GM21786 (cell line): ENCODE measurements at regions not wholly inside any gene's neighbourhood (a gene's known extent, or its start where the extent isn't known, plus 50 kb on each side); places are given as distances from the start of the nearest gene placed in this dataset.

ENCODE experiments used
- ATAC-seq: cut with Tn5 transposase; IDR thresholded peaks from one replicate; pipeline ENCODE4 v1.9.1; 2021; ENCODE audit not compliant: unreplicated experiment

DNA sequence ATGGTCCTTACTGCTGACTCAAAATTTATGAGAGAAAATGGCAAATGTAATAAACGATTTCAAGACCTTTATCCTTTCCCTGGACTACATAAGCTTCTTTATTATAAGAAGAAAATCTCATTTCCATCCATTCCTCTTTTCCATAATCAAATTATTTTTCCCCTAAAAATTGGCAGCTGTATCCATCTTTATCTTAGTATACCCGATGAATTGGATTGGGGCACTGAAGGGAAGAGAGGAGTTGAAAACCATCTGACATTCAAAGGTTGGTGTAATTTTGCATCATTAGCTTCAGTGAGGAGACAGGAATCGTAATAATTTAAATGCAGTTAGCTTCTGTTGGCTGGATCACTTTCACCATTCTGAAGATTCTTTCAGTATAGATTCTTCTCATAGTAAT is 574.1 kb downstream of the XIRP2 start:
- ATAC-seq = no peak

DNA sequence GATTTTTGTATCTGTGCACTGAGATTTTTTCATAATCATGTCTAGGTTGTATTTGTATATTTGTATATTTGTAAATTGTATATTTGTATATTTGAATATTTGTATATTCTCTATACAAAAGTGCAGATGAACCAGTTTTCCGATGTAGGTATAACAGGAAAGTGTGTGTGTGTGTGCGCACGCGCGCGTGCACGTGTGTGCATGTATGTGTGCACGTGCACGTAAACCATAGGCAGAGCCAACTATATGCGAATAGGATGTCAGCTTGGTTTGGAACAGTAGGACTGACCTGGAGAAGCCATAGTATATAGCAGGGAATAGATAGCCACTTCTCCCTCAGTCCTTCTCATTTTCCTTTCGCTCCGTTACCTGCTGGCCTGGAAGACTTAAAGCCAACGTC is 565.8 kb downstream of the XIRP2 start:
- ATAC-seq = no peak

DNA sequence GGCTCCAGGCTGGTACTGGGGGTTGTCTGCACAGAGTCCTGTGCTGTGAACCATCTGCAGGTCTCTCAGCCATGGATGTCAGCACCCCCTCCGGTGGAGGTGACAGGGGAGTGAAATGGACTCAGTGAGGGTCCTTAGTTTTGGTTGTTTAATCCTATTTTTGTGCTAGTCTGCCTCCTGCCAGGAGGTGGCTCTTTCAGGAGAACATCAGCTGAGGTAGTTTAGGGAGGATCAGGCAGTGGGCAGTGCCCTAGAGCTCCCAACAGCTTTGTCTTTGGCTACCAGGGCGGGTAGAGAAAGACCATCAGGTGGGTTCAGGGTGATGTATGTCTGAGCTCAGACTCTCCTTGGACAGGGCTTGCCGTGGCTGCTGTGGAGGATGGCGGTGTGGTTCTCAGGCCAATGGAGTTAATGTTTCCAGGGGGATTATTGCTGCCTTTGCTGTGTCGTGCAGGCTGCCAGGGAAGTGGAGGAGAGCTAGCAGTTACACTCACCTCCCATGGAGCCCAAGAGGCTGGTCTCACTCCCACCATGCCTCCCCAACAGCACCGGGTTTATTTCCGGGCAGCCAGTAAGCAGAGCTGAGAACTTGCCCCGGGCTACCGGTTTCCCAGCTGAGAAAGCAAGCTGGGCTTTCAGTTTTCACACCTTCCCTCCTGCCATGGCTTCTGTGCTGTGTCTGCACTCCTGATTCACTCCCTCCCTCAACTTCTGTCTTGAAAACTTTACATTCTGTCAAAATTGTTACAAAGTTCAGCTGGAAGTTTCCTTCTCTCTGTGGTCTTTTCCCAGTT is 563.4 kb downstream of the XIRP2 start:
- ATAC-seq = no peak

DNA sequence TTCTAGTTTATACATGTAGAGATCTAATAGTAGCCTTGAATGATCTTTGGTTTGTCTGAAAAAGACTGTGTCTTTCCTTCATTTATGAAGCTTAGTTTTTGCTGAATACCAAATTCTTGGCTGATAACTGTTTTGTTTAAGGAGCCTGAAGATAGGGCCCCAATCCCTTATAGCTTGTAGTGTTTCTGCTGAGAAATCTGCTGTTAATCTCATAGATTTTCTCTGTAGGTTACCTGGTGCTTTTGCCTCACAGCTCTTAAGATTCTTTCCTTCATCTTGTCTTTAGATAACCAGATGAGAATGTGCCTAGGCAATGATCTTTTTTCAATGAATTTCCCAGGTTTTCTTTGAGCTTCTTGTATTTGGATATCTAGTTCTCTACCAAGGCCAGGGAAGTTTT is 562.1 kb downstream of the XIRP2 start:
- no peak for ATAC-seq

DNA sequence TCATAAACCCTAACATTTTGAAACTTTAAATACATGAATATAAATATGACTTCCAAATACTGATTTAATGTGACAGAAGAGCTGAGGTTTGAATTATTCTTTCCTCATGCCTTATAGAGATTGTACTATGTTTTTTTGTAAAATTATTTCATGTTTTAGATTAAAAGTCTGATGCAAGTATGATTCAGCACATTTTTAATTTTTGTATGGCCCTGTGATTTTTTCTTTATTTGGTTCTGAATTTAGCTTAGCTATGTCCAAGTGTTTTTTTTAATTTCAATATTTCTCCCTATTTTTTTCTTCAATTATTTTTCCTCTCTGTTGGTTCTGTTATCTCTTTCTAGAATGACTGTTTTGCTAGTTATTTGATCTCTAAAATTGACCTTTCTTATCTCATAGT is 552.1 kb downstream of the XIRP2 start:
- ATAC-seq = no peak

DNA sequence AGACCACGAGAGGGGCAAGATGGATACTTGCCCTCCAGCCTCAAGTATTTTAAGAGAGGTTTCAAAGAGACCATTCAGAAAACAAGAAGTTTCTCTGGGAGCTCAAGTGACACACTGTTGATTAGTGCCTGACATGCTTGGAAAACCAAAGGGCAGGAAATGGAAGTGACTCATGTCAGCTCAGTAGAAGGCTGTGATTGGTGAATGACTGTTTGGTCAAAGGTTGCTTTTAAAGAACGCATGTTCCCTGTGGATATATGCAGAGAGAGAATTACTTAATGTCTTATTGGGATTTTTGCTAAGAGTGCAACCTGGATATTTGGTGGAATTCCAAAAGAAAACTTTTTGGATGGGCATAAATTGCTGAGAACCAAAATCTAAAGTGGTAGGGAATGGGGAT is 549.9 kb downstream of the XIRP2 start:
- ATAC-seq = no peak

DNA sequence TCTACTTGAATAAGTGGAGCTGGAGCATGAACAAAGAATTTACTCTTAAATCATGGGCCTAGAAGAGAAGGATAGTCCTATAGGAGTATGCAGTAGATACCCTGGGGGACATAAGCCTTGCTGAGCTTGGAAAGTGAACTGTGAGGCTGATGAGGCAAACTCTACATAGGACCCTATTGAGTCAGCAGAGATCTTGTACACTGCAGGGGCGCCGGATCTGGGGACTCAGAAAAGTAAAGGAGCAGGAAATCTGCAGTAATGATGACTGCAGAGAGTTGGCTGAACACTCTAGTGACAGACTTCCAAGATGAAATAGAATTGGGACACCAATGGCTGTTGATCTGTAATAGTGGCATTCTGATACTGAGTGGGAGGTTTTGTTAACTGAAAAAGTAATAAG is 543.7 kb downstream of the XIRP2 start:
- ATAC-seq = no peak

DNA sequence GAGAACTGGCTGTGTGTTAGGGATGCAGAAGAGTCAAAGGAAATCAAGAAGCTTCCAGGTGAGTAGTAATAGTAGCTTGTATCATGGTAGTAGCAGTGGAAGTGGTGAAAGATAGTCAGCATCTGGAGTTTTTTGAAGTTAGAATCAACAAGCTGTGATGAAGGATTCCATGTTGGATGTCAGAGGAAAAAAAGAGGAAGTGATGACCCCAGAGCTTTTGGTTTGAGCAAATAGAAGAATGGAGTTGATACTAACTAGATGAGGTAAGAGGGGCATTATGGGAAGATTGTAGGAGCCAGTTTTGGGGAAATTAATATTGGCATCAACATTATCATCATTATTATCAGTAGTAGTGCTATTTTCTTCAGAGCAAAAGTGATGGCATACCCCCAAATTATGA is 542.2 kb downstream of the XIRP2 start:
- ATAC-seq = no peak

DNA sequence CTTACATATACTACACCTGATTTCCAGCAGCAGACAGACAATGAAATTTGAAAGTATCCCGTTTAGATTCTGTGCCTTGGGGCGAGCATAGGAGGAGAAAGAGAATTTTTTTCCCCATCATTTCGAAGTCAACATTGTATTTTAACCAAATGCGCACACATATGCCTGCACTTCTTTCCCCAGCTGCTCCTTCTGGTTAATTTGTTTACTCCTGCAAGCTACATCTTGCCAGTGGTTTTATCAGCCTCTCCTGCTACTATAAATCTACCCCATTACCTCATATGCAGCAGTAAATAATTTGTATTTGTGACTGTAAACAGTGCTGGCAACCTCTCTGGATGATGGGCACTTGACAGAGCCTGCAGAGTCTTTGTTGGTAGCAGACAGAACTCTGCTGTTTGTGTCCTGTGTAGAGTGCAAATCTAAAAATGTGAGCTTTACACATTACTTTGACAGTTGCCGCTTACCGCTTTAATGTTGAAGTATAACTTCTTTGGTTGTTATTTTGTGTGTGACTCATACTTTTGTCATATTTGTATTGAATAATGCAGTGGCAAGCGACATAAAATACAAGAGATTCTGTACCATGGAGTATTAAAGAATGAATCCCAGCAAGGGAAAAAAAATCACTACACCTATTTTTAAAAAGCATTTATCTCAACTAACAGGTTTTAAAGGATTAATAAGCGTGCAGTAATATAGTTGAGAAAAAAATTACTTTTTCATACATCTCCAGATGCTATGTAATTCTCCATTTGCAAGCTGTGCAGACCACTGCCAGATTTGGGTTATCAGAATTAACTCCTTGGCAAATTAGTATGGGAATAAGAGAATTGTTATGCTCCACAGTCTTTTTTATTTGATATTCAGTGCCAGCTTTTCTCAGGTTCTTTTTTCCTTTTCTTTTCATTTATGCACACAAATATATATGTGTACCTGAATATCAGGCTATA is 536.8 kb downstream of the XIRP2 start:
- no peak for ATAC-seq

DNA sequence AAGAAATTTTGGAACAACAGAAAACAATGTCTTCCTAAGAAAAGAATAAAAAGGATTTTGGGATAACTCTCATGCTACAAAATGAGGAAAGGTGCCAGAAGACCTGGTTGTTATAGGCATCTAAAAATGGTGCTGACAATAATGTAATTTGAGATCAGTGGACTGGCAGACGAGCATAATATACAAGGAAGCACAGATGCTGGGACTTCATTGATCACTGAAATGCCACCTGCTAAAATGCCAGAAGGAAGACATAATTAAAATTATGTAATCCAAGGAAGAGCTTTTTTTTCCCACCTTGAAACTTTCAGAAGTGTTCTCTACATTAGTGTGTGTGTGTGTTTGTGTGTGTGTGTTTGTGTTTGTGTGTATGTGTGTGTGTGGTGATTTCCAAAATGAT is 535.9 kb downstream of the XIRP2 start:
- no peak for ATAC-seq

DNA sequence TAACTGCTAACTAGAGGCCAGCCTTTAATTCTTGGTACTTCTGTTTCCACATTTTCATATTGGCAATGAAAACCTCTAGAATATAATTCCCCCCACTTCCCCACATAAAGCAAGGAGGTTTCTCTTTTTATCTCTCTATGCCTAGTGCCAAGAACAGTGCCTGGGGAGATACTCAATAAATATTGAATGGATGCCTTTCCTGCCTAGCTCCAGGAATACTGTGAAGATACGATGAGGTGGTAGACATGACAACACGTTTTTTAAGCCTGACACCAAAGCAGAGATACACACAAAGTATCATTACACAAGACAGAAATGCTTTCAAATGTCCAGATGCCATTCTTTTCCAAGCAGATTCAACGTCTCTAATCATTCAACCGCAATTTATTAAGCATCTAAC is 535.5 kb downstream of the XIRP2 start:
- no peak for ATAC-seq

DNA sequence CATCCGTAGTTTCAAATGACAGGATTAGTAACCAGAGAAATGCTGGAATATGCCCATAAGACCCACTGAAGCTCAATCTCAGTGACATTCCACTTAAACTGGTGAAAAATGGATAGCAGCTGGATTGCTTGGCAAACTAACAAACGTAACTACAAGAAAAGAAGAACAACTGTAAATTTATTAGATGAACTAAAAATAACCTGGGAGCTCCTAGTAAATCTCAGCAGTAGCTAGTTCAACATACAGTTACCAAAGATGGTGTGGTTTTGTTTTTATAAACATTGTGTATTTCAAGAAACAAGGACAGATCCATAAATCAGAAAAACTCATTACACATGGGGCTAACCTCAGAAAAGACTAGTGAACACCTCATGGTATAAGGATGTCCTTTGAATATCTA is 531.9 kb downstream of the XIRP2 start:
- ATAC-seq = no peak

DNA sequence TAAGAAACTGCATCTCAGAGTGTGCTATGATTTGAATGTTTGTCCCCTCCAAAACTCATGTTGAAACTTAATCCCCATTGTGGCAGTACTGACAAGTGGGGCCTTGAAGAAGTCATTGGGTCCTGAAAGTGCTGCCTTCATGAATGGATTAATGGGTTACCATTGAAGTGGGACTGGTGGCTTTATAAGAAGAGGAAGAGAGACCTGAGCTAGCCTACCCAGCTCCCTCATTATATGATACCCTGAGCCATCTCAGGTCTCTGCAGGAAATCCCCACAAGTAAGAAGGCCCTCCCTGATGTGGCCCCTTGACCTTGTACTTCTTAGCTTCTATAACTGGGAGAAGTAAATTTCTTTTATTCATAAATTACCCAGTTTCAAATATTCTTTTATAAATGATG is 526.8 kb downstream of the XIRP2 start:
- no peak for ATAC-seq

DNA sequence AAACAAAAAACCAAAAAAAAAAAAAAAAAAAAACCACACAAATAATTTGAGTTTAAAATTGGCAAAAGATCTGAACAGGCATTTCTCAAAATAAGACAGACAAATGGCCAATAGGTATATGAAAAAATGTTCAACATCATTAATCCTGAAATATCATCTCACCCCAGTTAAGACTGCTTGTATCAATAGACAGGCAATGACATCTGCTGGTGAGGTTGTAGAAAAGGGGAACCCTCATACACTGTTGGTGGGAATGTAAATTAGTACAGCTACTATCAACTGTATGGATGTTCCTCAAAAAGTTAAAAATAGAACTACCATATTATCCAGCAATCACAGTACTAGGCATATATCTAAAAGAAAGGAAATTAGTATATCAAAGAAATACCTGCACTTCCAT is 523.1 kb downstream of the XIRP2 start:
- ATAC-seq = no peak

DNA sequence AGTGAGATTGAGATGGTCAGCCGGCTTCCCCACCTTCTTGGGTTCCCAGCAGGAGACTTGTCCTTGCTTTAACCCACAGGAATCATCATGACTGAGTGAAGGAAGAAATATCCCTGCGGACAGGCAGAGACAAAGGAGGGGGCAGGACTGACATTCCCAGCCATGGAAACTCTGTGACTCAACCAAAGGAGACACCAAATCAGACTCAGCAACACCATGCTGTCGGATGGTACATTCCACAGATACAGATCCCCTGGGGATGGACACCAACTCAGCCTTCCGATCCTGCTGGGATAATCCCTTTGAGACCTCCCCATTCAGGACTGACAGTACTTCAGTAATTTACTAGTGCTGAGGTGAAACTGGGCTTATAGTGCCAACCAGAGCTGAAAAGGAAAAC is 518.3 kb downstream of the XIRP2 start:
- ATAC-seq = no peak

DNA sequence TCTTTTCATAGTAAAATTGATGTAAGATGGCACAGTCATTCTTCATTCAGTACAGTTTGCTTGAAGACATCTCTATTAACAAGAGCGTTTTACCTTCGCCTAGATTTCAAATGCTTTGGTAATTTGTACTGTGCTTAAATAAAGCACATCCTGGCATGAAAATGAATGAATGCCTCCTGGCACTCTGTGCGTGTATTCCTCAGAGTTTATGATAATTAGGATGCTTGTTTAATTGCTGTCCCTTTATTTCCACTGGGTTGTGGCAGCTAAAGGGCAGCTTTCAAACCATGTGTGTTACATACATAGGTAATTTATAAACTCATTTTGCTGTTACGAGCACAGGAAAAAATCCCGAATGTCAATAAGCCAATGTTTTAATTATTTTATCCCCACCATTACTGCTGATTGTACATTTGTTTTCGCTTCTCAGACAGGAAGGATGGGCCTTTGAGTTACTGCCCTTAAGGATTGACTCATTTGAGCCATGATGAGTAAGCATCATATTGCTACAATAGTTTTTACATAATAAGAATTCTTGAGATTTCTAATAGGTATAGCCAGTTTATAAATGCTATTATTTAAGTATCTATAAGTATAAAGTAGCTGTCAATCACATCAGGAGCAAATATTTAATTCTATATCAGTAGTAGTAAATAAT is 516.5 kb downstream of the XIRP2 start:
- no peak for ATAC-seq

DNA sequence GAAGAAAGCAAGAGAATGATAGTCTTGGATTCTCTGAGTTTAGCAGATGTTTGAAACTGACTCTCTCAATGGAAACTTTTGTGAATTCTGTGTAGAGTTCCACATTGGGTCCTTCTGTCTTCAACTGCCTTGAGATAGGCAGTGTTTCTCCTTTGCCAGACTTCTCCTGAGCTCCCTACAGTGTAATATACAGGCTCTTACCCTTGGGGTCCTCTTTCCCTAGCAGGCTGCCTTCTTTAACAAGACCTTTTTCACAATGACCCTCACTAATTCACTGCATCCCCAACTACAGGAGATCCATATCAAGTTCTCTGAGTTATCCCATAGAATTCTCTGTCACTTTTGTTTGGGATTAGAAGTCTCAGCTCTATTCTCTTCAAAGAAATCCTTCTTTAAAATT is 513.0 kb downstream of the XIRP2 start:
- no peak for ATAC-seq

DNA sequence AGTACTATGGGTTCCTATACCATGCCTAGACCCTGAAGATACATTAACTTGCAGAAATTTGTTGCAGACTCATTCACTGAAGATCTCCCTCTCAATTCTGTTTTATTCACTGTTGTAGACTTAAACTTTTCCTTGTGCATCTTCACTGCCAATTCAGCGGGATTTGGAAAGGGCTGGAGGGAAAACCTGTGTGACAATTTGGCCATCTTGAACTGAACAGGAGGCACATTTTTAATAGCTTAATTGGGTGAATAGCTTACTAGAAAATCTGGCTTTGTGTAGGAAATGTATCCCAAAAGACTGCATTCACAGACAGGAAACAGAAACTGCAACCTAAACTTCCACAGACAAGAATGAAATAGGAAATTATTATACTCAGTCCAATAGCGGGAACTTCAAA is 512.3 kb downstream of the XIRP2 start:
- ATAC-seq = no peak

DNA sequence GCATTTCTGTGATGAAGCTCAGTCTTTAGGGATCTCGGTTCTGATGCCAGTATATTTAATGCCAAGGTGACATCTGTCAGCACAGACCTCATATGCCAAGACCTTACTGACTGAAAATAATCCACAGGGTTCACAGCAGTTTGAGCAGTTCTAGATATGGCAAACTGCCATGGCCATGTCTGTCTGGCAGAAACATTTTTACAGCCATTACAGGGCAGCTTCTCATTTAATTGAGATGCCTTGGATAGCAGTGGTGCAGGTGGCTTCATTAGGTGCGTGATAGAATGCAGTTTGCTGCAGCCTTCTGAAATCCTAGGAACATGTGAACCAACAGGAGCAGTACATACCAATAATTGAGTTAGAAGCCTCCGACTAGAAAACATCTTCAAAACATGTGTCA is 510.6 kb downstream of the XIRP2 start:
- ATAC-seq = no peak

DNA sequence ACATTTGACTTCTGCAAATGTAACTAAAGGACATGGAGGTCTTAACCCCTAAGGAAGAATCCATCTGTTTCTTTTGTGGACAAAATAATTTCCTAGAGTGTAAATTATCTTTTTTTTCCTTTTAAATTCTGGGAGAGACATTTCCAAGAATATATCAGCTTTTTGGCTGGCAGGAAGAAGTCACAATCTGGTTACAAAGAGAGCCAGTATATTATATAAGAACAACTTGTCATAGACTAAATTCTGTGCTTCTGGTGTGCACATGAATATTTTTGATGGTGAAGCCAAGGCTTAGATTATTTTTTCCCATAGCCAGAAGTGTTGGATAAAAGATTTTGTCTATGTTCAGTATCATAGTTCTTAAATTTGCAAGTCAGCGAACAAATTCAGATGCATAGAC is 500.6 kb downstream of the XIRP2 start:
- ATAC-seq = no peak

DNA sequence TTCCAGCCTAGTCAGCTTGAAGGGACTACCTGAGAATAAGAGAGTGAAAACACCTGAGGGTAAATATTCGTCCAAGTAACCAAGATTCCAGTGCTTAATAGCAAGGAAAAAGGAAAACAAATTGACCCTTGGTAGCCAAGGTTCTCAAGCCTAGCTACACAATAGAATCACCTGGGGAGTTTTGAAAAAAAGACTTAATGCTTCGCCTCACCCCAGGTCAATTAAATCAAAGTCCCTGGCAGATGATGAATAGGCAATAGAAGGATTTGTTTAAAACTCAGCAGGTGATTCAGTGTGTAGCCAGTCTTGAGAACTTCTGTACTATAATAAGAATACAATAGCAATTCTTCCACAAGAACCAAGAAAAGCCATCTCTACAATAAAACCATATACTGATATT is 500.2 kb downstream of the XIRP2 start:
- ATAC-seq = no peak

DNA sequence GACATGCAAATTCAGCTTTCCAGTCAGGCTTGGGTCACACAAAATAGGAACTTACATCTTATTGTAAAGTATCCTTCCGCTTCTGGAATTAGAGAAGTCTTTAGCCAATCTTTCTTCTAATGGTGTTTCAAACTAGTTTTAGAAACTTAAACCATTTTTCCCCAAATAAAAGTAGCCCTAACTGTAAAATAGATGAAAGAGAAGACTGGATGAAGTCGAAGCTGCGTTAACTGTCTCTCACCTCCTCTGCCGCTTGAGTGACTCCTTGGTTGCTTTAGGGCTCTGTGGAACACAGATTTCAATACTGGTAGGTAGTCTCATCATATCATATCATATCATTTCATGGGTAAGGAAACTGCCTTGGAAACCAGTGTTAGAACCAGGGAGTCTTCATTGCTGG is 498.4 kb downstream of the XIRP2 start:
- no peak for ATAC-seq
